ENCODE measurements at regions not wholly inside any gene's neighbourhood (a gene's known extent, or its start where the extent isn't known, plus 50 kb on each side); places are given as distances from the start of the nearest gene placed in this dataset.
"Not testable (repeated sequence)": the region's sequence is repeated elsewhere in the genome, so short reads cannot be mapped to it uniquely, and the experiment has no call there.

DNA sequence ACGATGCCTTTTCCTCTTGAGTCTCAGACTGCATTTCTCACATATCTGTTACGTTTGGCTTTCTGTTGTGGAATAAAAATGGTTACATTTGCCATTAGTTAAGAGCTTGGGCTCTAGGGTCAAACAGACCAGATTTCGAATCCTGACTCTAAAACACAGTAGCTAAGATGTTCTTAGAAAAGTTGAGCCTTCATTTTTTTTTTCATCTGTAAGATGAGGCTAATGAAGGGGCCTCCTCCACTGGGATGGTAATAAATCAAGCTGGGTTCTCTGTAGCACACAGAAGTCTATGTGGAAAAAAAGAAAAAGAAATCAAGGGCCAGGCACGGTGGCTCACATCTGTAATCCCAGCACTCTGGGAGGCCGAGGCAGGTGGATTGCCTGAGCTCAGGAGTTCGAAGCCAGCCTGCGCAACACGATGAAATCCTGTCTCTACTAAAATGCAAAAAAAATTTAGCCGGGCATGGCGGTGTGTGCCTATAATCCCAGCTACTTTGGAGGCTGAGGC is 49.9 kb upstream of the CAPRIN1 start:
- DNase-seq (ENCODE audit: low read depth in 4 of 4, low spot score in 3 of 4), result no peak

DNA sequence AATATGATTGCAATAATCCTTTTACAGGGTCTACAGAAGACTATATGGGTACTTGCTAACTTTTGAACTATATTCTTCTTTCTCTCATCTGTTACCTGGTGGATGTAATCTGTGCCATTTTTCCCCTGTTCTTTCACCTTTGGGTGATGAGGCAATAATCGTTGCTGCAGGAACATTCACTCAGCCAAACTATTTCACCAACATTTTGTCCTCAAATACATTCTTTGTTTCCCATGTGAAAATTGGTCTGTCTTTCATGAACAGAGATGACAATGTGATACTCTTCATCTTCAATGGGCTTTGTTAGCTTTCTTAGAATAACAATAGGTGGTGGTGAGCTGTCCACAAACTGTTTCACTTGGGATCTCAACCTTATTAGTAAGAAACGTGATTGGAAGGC is 52.1 kb upstream of the CAPRIN1 start:
- DNase-seq (ENCODE audit: low read depth in 4 of 4, low spot score in 3 of 4), result no peak

DNA sequence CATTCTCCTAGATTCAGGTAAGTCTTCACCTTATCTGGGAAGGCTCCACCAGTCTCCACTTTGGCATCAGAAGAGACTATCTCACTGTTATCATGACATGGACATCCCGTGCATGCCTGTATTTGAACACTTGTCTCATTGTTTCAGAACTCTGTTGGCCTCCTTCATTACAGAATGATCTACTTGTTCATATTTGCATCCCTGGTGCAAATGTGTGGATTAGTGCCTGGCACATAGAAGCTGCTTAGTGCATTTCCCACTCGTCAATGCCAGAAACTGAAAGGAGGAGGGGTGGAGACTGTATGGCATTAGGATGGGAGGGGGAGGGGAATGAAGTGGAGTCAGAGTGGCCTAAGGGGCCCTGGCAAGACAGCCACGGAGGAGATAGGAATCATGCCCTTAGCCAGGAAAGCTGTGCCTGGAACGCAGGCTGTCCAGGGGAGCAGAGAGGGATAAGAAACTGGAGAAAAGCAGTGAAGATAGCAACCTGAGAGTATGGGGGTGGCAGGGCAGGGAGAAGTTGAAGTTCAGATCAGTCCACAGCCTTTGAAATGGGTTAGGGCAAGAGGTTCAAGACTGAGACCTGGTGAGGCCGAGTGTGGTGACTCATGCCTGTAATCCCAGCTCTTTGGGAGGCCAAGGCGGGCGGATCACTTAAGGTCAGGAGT is 53.8 kb upstream of the CAPRIN1 start:
- DNase-seq (ENCODE audit: low read depth in 4 of 4, low spot score in 3 of 4), result no peak

DNA sequence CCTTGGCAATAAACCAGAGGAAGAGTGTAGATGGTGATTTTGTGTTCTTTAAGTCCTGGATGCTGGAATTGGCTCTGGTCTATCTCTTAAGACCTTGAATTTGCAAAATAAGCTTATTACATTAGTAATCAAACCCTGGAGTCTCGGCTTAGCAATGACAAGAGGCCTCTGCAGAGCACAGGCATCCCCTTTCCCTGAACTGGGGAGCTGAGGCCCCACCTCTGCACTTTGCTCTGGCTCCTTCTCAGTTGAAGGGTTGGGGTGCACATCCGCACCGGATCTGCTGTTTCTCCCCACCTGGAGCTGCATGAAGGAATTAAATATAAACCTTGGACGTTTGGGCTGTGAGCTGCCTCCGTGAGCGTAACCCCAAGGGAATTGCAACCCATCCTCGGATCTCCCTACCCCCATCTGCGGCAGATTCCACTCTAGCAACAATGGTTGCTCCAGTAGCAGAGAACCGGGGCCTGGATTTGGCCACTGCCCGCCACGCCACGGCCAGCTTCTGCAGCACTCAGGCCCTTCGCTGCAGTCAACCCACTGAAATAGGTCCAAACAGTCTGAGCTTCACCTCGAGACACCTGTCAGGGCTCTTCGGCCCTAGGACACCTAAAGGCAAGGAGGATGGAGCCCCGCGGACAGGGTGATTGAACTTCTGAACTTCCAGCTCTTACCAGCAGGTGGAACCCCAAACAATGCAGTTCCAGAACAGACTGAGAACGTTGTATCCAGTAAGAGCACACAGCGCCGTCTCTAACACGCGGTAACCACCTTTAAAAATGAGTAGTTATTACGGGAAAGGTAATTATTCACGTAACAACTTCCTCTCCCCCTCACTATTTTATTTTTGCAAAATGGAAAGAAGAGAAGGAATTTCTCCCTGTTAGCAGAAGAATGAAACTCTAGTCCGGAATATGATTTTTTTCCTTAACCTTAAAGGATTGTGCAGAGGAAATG is 54.8 kb upstream of the CAPRIN1 start:
- peak in 1 of 4 donors; percentile 52 for DNase-seq (ENCODE audit: low read depth in 4 of 4, low spot score in 3 of 4)

DNA sequence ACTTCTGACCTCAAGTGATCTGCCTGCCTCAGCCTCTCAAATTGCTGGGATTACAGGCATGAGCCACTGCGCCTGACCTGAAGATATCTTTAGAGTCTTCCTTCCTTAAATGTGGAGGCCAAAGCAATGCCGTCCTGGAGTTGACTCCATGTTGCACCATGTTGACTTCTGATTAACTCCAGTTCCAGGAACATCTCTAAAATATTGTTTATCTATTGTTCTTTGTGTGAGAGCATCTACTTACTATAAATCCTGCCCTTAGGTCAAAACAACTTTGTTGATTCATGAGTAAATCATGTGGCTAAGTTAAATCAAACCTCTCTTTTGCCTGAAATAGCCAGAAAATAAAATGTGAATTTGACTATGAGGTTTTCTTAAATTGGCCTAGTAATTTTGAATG is 56.6 kb upstream of the CAPRIN1 start:
- DNase-seq (ENCODE audit: low read depth in 4 of 4, low spot score in 3 of 4), result no peak

DNA sequence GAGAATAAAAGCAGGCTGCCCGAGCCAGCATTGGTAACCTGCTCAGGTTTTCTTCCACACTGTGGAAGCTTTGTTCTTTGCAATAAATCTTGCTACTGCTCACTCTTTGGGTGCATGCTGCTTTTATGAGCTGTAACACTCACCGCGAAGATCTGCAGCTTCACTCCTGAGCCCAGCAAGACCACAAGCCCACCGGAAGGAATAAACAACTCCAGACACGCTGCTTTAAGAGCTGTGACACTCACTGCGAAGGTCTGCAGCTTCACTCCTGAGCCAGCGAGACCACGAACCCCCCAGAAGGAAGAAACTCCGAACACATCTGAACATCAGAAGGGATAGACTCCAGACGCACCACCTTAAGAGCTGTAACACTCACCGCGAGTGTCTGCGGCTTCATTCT is 60.4 kb upstream of the CAPRIN1 start:
- DNase-seq (ENCODE audit: low read depth in 4 of 4, low spot score in 3 of 4), result not testable (repeated sequence)

DNA sequence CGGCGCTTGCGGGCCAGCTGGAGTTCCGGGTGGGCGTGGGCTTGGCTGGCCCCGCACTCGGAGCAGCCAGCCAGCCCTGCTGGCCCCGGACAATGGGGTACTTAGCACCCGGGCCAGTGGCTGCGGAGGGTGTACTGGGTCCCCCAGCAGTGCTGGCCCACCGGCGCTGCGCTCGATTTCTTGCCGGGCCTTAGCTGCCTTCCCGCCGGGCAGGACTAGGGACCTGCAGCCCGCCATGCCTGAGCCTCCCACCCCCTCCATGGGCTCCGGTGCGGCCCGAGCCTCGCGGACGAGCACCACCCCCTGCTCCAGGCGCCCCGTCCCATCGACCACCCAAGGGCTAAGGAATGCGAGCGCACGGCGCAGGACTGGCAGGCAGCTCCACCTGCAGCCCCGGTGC is 61.4 kb upstream of the CAPRIN1 start:
- not testable (repeated sequence) for DNase-seq (ENCODE audit: low read depth in 4 of 4, low spot score in 3 of 4)

DNA sequence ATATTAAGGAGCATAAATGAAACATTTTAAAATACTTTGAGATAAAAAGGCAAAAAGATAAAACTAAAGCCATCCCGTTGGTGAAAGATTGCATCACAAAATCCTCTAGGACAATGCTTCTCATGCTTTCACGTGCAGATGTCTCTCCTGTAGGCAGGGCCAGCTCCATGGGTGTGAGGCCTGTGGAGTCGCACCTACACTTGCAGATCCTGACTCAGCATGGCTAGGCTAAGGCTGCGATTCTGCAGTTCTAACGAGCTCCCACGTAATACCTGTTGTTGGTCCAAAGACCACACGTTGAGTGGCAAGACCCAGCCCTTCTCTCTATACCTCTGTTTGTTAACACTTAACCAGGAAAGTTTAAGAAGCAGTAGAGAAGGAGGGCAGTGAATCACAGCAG is 62.1 kb upstream of the CAPRIN1 start:
- DNase-seq (ENCODE audit: low read depth in 4 of 4, low spot score in 3 of 4), result no peak

DNA sequence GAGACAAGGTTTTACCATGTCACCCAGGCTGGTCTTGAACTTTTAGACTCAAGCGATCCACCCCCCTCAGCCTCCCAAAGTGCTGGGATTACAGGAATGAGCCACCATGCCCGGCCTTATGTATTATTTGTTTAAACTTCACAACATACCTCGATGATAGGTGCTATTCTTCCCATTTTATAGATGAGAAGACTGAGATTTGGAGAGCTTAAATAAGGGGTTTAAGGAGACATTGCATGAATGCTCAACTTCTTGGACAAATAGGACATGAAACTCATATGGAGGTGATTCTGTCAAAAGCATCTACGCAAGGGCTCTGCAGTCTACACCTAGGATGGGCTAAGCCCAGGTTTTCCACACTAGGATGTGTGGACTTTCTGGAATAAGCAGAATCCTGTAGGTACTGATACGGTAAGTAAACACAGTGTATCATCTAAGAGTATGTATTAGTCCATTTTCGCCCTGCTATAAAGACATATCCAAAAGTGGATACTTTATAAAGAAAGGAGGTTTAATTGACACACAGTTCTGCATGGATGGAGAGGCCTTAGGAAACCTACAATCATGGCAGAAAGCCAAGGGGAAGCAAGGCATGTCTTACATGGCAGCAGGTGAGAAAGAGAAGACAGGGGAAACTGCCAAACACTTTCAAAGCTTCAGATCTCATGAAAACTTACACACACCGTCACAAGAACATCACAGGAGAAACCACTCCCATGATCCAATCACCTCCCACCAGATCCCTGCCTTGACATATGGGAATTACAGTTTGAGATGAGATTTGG is 62.8 kb upstream of the CAPRIN1 start:
- no peak for DNase-seq (ENCODE audit: low read depth in 4 of 4, low spot score in 3 of 4)

DNA sequence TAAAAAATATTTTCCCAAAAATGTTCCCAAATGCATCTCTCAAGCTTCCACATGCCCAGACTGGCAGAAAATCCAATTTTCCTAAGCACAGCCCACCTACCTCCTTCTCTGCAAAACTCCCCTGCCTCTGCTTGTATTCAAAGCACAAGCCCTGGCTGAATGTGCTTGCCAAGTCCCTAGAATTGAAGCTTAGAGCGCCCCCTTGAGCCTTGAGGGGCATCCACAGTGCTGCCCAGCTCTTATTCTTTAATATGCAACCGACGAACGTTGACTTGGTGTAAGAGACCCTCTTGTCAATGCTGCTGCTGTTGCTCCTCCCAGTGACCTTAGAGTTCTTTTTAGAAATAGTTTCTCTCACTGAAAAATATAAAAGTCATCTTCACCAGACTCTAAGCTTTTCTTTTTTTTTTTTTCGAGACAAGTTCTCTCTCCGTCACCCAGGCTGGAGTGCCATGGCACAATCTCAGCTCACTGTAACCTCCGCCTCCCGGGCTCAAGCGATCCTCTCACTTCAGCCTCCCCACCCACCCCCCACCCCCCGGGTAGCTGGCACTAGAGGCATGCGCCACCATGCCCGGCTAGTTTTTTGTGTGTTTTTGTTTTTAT is 63.5 kb upstream of the CAPRIN1 start:
- peak in 1 of 4 donors; percentile 65 for DNase-seq (ENCODE audit: low read depth in 4 of 4, low spot score in 3 of 4)

DNA sequence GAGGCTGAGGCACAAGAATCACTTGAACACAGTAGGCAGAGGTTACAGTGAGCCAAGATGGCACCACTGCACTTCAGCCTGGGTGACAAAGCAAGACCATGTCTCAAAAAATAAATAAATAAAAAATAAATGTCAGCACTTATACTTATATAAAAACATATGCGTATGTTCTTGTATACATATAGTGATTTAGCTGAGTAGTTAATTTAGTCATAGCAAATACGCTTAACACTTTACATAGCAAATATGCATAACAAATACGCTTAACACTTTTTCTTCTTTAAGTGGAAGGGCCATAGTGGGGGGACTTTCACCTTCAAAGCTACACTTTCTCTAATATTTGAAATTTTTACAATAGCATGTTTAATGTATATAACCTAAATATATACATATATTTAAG is 64.0 kb upstream of the CAPRIN1 start:
- DNase-seq (ENCODE audit: low read depth in 4 of 4, low spot score in 3 of 4), result no peak

DNA sequence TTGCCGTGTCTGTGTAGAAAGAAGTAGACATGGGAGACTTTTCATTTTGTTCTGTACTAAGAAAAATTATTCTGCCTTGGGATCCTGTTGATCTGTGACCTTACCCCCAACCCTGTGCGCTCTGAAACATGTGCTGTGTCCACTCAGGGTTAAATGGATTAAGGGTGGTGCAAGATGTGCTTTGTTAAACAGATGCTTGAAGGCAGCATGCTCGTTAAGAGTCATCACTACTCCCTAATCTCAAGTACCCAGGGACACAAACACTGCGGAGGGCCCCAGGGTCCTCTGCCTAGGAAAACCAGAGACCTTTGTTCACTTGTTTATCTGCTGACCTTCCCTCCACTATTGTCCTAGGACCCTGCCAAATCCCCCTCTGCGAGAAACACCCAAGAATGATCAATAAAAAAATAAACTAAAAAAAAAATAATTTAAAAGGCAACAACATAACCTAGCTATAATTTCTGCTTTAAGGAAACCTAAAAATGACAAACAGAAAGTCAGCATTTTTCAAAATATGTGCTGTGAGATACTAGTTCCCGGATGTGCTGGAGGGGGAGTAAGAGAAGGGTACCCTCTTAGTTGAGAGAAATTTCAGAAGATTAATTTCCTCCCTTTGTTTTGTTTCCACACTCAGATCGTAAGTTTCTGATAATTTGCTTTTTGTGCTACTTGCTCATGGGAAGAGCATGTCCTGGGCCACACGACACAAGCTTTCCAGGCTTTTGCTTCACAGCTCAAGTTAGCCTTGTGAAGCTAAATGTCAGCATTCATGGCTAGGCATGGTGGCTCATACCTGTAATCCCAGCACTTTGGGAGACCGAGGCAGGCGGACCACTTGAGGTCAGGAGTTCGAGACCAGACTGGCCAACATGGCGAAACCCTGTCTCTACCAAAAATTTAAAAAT is 64.7 kb upstream of the CAPRIN1 start:
- not testable (repeated sequence) for DNase-seq (ENCODE audit: low read depth in 4 of 4, low spot score in 3 of 4)

DNA sequence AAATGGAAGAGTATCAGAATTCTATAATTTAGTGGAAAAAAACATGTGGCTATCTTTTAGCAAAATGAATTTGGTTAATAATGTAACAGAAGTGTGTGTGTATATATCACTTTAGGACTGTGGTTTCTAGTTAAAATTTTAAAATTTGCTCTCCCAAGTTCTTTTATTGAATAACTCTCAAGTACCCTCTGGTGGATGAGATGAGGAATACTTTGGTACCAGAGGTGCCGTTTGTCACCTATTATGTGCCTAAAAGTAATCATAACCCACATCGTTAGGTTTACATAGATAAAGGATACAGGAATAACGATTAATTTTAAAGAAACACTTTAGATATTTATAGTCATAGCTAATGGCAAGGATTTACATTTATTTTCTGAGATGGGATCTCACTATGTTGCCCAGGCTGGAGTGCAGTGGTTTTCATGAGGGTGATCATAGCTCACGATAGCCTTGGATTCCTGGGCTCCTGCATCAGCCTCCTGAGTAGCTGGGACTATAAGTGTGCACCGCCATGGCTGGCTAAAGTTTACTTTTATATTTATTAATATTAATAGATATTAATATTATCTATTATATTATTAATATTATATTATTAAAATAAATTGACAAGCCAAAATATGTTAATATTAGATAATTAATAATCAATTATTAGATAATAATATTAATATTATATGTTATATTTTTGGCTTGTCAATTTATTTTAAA is 66.7 kb upstream of the CAPRIN1 start:
- no peak for DNase-seq (ENCODE audit: low read depth in 4 of 4, low spot score in 3 of 4)

DNA sequence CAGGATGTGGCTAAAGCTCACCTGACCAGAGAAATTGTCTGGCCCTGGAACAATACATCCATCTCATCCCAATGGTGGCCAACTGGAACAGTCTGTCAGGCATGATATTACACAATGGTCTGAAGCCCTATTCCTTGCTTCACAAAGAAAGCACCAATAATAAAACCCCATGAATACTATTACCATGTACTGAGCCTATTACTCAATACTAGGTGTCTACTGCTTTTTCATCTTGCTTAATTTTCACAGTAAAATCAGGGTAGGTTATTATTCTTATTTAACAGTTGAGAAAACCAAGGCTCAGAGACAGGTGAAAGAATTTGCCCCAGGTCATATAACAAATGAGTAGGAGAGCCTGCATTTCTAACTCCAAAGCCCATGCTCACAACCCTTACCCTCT is 68.9 kb upstream of the CAPRIN1 start:
- DNase-seq (ENCODE audit: low read depth in 4 of 4, low spot score in 3 of 4), result no peak

DNA sequence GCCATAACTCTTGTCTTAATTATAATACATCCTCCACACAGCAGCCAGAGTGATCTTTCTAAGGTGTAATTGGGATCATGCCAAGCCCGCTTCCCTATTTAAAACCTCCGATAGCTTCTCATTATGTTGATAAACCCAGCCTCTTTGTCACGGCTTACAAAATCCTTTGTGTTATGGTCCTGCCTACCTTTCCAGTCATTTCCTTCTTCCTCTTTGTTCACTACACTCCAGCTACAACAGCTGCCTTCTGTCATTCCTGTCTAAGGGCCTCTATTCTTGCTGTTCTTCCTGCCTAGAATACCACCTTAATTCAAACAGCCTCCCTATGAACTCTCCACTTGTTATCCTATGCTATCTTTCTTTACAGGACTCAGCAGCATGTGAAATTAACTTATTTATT is 70.6 kb upstream of the CAPRIN1 start:
- DNase-seq (ENCODE audit: low read depth in 4 of 4, low spot score in 3 of 4), result no peak

DNA sequence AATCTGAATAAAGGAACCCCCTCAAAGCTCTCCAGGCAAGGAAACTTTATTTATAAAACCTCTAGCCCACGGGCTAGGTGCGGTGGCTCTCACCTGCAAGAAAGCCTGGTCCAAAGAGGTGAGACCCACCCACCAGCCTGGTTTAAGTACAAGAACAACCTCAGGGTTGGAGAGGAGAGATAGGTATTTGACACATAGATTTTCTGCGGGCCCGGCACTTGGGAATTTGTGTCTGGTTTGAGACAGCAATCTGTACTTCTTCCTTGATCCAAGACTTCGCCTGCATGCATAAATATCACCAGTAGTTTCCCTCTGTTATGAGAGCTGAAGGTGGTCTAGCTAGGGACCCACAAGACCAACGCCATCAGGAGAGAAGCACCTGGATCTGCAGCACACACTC is 73.2 kb upstream of the CAPRIN1 start:
- DNase-seq (ENCODE audit: low read depth in 4 of 4, low spot score in 3 of 4), result no peak

DNA sequence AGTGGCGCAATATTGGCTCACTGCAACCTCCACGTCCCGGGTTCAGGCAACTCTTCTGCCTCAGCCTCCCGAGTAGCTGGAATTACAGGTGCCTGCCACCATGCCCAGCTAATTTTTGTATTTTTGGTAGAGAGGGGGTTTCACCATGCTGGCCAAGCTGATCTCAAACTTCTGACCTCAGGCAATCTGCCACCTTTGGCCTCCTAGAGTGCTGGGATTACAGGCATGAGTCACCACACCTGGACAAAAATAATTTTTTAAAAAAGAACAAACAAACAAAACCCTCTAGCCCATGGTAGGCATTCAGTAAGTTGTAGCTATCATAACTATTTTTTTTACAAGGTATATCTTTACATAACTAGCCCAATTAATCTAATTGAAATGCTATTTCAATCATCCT is 73.9 kb upstream of the CAPRIN1 start:
- no peak for DNase-seq (ENCODE audit: low read depth in 4 of 4, low spot score in 3 of 4)

DNA sequence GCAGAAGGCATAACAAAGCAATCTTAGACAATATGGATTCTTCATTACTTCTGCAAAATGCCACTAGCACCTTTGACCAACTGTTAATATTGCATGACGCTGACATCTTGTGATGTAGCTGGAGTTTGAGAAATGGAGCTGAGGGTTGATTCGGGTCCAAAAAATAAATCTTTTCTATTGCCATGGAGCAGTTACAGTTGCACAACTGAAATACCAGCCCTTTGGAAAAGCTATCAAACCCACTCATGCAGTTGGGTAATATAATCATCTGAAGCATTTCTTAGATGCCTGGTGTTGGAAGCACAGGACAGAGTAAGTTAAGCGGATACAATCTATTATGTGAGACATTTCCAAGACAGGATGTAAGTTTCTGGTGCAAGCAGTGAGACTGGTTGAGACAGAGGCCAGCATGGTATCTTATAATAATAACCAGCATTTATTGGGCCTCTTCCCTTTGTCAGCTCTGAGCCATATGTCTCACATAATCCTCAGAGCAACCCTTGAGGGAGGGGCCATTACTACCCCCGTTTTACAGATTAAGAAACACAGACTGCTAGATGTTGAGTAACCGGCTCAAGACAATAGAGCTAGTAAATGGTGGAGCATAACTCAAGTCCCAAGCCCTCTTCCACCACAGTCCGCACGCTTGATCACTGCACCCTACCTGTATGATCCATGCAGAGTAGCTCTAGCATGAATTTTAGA is 74.9 kb upstream of the CAPRIN1 start:
- peak in 2 of 4 donors; percentile 51 to 76 for DNase-seq (ENCODE audit: low read depth in 4 of 4, low spot score in 3 of 4)
